ENCODE measurements at regions not wholly inside any gene's neighbourhood (a gene's known extent, or its start where the extent isn't known, plus 50 kb on each side); places are given as distances from the start of the nearest gene placed in this dataset.
"Not testable (repeated sequence)": the region's sequence is repeated elsewhere in the genome, so short reads cannot be mapped to it uniquely, and the experiment has no call there.

- Histone ChIP-seq H3K4me2 (ENCODE audit: low read length) (no peak overlapping the region), H4K20me1 (ENCODE audit: insufficient read depth, low read length) (no peaks in the 10 kb centered on the region), H2AFZ (ENCODE audit: low read depth, low read length) (no peak overlapping the region), H3K9me3 (ENCODE audit: insufficient read depth, low read length) (no peaks in the 10 kb centered on the region), H3K9ac (ENCODE audit: low read length) (no peak overlapping the region), H3K27ac (ENCODE audit: low read length) (no peak overlapping the region), H3K4me3 (ENCODE audit: low read length) (no peak overlapping the region), H3K79me2 (ENCODE audit: low read length) (no peaks in the 10 kb centered on the region), H3K4me1 (ENCODE audit: low read length) (no peaks in the 10 kb centered on the region), H3K27me3 (ENCODE audit: low read depth, low read length) (no peaks in the 10 kb centered on the region), H3K36me3 (replicated peaks; ENCODE audit: low read depth, low read length) (no peaks in the 10 kb centered on the region)
- TF ChIP-seq, protein P1, sequence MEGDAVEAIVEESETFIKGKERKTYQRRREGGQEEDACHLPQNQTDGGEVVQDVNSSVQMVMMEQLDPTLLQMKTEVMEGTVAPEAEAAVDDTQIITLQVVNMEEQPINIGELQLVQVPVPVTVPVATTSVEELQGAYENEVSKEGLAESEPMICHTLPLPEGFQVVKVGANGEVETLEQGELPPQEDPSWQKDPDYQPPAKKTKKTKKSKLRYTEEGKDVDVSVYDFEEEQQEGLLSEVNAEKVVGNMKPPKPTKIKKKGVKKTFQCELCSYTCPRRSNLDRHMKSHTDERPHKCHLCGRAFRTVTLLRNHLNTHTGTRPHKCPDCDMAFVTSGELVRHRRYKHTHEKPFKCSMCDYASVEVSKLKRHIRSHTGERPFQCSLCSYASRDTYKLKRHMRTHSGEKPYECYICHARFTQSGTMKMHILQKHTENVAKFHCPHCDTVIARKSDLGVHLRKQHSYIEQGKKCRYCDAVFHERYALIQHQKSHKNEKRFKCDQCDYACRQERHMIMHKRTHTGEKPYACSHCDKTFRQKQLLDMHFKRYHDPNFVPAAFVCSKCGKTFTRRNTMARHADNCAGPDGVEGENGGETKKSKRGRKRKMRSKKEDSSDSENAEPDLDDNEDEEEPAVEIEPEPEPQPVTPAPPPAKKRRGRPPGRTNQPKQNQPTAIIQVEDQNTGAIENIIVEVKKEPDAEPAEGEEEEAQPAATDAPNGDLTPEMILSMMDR (IDR thresholded peaks at IDR 0.05; ENCODE audit: low read depth, low read length) = no peak
- TF ChIP-seq EZH2phosphoT487 (IDR thresholded peaks at IDR 0.05; ENCODE audit: low read depth) = no peak
Observed at GRCh38 chr4:3896441-3896840, 130.3 kb downstream of the ADRA2C start.

DNA sequence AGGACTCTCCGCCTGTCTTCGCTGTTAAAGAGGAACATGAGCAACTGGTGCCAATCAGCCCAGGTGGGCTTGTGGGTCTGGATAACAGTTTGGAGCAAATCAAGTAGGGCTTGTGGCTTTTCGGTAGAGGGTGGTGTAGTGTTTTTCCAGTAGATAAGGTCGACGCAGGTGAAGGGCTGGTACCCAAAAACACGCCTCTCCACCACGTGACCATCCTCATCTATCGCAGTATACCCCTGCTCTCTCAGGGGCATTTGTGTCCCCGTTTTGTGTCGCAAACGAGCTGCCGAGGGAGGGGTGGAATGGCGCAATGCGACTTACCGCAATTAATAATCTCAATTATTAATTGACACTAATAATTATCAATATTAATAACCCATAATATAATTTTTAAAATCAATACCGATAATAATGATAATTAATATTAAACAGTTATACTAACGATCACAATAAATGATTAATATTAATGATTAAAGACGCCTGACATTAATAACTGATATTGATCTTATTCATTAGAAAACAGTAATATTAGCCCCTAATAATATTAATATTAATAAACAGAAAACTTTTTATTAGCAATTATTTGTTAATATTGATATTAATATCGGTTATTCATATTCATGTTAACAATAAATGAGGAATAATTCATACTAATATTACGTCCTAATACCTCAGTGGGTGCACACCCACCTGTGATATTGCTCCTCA, 130.8 kb downstream of the ADRA2C start:
- H3K4me1 ChIP-seq (ENCODE audit: low read length); H3K9ac ChIP-seq (ENCODE audit: low read length); H3K27ac ChIP-seq (ENCODE audit: low read length); H3K4me3 ChIP-seq (ENCODE audit: low read length); H3K4me2 ChIP-seq (ENCODE audit: low read length); H4K20me1 ChIP-seq (ENCODE audit: insufficient read depth, low read length); H2AFZ ChIP-seq (ENCODE audit: low read depth, low read length); H3K27me3 ChIP-seq (ENCODE audit: low read depth, low read length); H3K36me3 ChIP-seq (replicated peaks; ENCODE audit: low read depth, low read length); H3K9me3 ChIP-seq (ENCODE audit: insufficient read depth, low read length); H3K79me2 ChIP-seq (ENCODE audit: low read length): not testable (repeated sequence)

GRCh38 chr4:3898098-3898497, 131.9 kb downstream of the ADRA2C start:
- H4K20me1 ChIP-seq (ENCODE audit: insufficient read depth, low read length) = no peaks in the 10 kb centered on the region
- TF ChIP-seq EZH2phosphoT487 (IDR thresholded peaks at IDR 0.05; ENCODE audit: low read depth) = no peak
- TF ChIP-seq, protein P1 (IDR thresholded peaks at IDR 0.05; ENCODE audit: low read depth, low read length) = no peak
- H3K4me1 ChIP-seq (ENCODE audit: low read length) = no peaks in the 10 kb centered on the region

DNA sequence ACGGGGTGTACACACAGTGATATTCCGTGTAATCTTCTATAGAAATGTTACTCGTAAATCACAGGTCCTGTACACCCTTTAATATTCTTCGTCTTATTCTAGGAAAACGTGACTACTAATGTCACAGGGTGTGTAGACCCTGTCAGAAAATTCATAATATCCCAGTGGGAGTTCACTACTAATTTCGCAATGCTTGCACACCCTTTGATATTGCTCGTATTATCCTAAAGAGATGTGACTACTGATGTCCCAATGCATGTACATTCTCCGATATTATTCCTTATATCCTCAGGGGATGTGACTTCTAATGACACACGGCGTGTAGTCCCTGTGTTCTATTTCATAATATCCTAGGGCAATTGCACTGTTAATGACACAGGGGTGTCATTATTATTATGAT, 132.7 kb downstream of the ADRA2C start:
- not testable (repeated sequence) for H2AFZ ChIP-seq (ENCODE audit: low read depth, low read length); H3K4me1 ChIP-seq (ENCODE audit: low read length); H3K9me3 ChIP-seq (ENCODE audit: insufficient read depth, low read length); H3K4me3 ChIP-seq (ENCODE audit: low read length); H4K20me1 ChIP-seq (ENCODE audit: insufficient read depth, low read length); H3K4me2 ChIP-seq (ENCODE audit: low read length); H3K27me3 ChIP-seq (ENCODE audit: low read depth, low read length); H3K79me2 ChIP-seq (ENCODE audit: low read length); H3K27ac ChIP-seq (ENCODE audit: low read length); H3K36me3 ChIP-seq (replicated peaks; ENCODE audit: low read depth, low read length); H3K9ac ChIP-seq (ENCODE audit: low read length)

More at GRCh38 chr4:3898098-3898497, 131.9 kb downstream of the ADRA2C start:
- Histone ChIP-seq H3K79me2 (ENCODE audit: low read length) (no peaks in the 10 kb centered on the region), H3K4me2 (ENCODE audit: low read length) (no peak overlapping the region), H2AFZ (ENCODE audit: low read depth, low read length) (no peak overlapping the region), H3K27ac (ENCODE audit: low read length) (no peak overlapping the region), H3K4me3 (ENCODE audit: low read length) (no peak overlapping the region), H3K9ac (ENCODE audit: low read length) (no peak overlapping the region), H3K36me3 (replicated peaks; ENCODE audit: low read depth, low read length) (no peaks in the 10 kb centered on the region), H3K9me3 (ENCODE audit: insufficient read depth, low read length) (no peaks in the 10 kb centered on the region), H3K27me3 (ENCODE audit: low read depth, low read length) (no peaks in the 10 kb centered on the region)

- not testable (repeated sequence) for H3K4me2 ChIP-seq (ENCODE audit: low read length); H3K4me3 ChIP-seq (ENCODE audit: low read length); H3K9me3 ChIP-seq (ENCODE audit: insufficient read depth, low read length); H2AFZ ChIP-seq (ENCODE audit: low read depth, low read length); H3K4me1 ChIP-seq (ENCODE audit: low read length); H3K27ac ChIP-seq (ENCODE audit: low read length); H4K20me1 ChIP-seq (ENCODE audit: insufficient read depth, low read length); H3K79me2 ChIP-seq (ENCODE audit: low read length); H3K27me3 ChIP-seq (ENCODE audit: low read depth, low read length); H3K9ac ChIP-seq (ENCODE audit: low read length); H3K36me3 ChIP-seq (replicated peaks; ENCODE audit: low read depth, low read length)
Observed at GRCh38 chr4:3904264-3904955, 138.2 kb downstream of the ADRA2C start.

- not testable (repeated sequence) for H3K4me3 ChIP-seq (ENCODE audit: low read length); H2AFZ ChIP-seq (ENCODE audit: low read depth, low read length); H3K27me3 ChIP-seq (ENCODE audit: low read depth, low read length); H3K9ac ChIP-seq (ENCODE audit: low read length); H3K27ac ChIP-seq (ENCODE audit: low read length); H3K9me3 ChIP-seq (ENCODE audit: insufficient read depth, low read length); H3K79me2 ChIP-seq (ENCODE audit: low read length); H3K4me1 ChIP-seq (ENCODE audit: low read length); H4K20me1 ChIP-seq (ENCODE audit: insufficient read depth, low read length); H3K36me3 ChIP-seq (replicated peaks; ENCODE audit: low read depth, low read length); H3K4me2 ChIP-seq (ENCODE audit: low read length)
Observed at GRCh38 chr4:3909616-3910015, 143.4 kb downstream of the ADRA2C start.

DNA sequence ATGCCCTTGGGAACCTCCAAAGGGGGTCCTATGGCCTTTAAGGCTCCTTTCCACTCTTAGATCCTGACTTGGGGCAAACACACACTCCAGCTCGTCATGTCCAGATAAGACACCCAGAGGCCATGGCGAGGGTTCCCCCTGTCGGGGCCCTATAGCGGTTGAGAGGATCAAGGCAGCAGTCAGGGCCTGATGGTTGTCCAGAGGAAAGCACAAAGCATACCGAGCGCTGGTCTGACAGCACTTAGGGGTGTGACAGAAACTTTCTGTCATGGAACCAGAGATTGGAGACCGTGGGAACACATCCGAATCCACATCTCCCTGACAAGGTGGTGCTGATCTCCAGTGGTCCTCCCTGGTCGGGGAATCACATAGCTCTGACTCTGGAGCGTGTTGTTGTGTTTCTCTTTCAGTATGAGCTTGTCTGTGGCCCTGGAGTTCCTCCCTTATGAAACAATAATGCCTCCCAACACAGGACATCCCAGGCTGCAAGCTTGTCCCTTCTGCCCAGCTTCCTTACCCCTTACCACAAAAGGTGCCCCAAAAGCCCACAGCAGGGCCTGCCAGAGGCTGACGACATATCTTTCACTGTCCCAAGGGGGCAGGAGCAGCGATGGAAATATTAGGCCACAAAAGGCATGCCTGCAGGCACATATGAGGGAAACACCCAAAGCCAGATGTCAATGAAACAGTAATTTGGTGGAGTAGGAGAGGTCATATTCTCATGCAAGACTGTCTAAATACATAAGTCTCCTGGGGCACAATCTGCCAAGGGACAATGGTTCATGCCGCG, 144.2 kb downstream of the ADRA2C start:
- H2AFZ ChIP-seq (ENCODE audit: low read depth, low read length); H3K79me2 ChIP-seq (ENCODE audit: low read length); H4K20me1 ChIP-seq (ENCODE audit: insufficient read depth, low read length); H3K4me1 ChIP-seq (ENCODE audit: low read length); H3K27ac ChIP-seq (ENCODE audit: low read length); H3K9ac ChIP-seq (ENCODE audit: low read length); H3K4me2 ChIP-seq (ENCODE audit: low read length); H3K36me3 ChIP-seq (replicated peaks; ENCODE audit: low read depth, low read length); H3K9me3 ChIP-seq (ENCODE audit: insufficient read depth, low read length); H3K27me3 ChIP-seq (ENCODE audit: low read depth, low read length); H3K4me3 ChIP-seq (ENCODE audit: low read length): not testable (repeated sequence)

All from OCI-LY3 (cell line).